ENCODE measurements at regions not wholly inside any gene's neighbourhood (a gene's known extent, or its start where the extent isn't known, plus 50 kb on each side); places are given as distances from the start of the nearest gene placed in this dataset.
A peak's percentile ranks its signal among the peaks of the same experiment; 100 is the strongest.

DNA sequence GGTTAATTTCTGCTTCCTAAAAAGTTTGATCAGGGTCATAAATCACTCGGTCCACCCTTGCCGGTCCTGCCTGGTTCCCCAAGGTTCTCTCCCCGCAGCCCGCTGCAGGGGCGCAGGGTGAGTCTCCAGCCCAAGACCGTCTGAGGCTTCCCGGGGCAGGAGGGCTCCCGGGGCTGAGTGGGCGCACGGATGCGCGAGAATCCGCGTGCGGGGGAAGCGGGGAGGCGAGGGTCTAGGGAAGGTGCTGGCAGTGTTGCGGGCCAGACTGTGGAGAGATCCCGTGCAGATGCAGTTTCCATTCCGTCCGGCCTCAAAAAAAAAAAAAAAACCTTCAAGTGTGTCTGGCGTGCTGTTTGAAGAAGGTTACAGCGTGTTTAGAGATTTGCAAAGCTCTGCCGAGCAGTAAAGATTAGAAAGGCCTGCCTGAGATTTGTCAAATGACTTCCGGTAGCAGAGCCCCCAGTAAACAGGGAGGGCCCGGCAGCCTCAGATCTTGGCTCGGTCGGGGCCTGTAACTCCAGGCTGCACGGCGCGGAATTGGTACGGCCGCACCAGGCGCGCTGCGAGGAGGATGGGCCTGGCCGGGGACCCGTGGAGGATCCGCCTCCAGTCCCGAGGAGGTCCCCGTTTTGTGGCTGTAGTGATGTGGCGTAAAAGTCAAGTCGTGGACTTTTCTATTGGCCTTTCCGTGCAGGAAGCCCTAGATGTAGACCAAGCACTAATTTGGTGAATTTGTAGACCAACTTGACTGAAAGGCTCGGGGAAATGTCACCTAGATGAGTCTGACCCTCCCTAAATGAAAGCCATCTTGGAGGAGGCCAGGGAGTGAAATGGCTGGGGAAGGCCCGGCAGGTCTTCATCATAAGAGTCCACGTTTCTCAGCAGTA, 293.2 kb upstream of the NFE2L3 start:
- Histone ChIP-seq H3K4me2 (replicated peaks; ENCODE audit: low read depth, low read length, poor library complexity, severe bottlenecking) (no peak overlapping the region), H3K27me3 (replicated peaks in 1 of 4; ENCODE audit: control extremely low read depth in 1 of 4, control insufficient read depth in 3 of 4, insufficient read depth in 4 of 4, low read length in 3 of 4) (peaks cover 2 to 96% (median 92%) of the 10 kb centered on the region in 4 experiments), H3K9me3 (ENCODE audit: control extremely low read depth in 1 of 3, control insufficient read depth in 2 of 3, insufficient read depth in 1 of 3, low read length in 2 of 3) (peaks cover 11 to 68% (median 53%) of the 10 kb centered on the region in 3 donors), H2AFZ (ENCODE audit: insufficient read depth, low read depth, low read length, poor library complexity, severe bottlenecking) (no peak overlapping the region), H4K20me1 (ENCODE audit: control insufficient read depth, insufficient read depth, low read length, poor library complexity, severe bottlenecking) (no peaks in the 10 kb centered on the region), H3K4me1 (ENCODE audit: control insufficient read depth in 2 of 2, insufficient read depth in 2 of 2, low read length in 2 of 2) (peaks cover 24 to 59% of the 10 kb centered on the region in 2 donors), H3K9ac (ENCODE audit: low read length) (no peak overlapping the region), H3K27ac (ENCODE audit: low read length in 2 of 2) (no peak overlapping the region), H3K4me3 (ENCODE audit: control extremely low read depth in 1 of 5, extremely low read depth in 1 of 5, insufficient read depth in 1 of 5, low read depth in 2 of 5, low read length in 4 of 5) (no peak overlapping the region), H3K79me2 (ENCODE audit: control insufficient read depth, insufficient read depth, low read length) (no peaks in the 10 kb centered on the region), H3K36me3 (replicated peaks in 1 of 2; ENCODE audit: control extremely low read depth in 1 of 2, control insufficient read depth in 1 of 2, extremely low read depth in 1 of 2, insufficient read depth in 2 of 2, low read length in 1 of 2) (no peaks in the 10 kb centered on the region)
- CTCF ChIA-PET = no interaction called here
- intact Hi-C loops (cut with micrococcal nuclease) = no loop called here
- TF ChIP-seq, protein P1, sequence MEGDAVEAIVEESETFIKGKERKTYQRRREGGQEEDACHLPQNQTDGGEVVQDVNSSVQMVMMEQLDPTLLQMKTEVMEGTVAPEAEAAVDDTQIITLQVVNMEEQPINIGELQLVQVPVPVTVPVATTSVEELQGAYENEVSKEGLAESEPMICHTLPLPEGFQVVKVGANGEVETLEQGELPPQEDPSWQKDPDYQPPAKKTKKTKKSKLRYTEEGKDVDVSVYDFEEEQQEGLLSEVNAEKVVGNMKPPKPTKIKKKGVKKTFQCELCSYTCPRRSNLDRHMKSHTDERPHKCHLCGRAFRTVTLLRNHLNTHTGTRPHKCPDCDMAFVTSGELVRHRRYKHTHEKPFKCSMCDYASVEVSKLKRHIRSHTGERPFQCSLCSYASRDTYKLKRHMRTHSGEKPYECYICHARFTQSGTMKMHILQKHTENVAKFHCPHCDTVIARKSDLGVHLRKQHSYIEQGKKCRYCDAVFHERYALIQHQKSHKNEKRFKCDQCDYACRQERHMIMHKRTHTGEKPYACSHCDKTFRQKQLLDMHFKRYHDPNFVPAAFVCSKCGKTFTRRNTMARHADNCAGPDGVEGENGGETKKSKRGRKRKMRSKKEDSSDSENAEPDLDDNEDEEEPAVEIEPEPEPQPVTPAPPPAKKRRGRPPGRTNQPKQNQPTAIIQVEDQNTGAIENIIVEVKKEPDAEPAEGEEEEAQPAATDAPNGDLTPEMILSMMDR (IDR thresholded peaks at IDR 0.05) = no peak
- TF ChIP-seq EZH2 (IDR thresholded peaks at IDR 0.05; ENCODE audit: borderline replicate concordance, insufficient read depth, low read depth, low read length, poor library complexity, severe bottlenecking) = no peak
- H3K9me3 Mint-ChIP-seq (ENCODE audit: insufficient read depth) = no peaks in the 10 kb centered on the region
- 18% methylated on average over 47 of the region's 47 CpGs for WGBS (ENCODE audit: insufficient coverage)
- H3K4me1 Mint-ChIP-seq = peaks cover 8% of the 10 kb centered on the region
- H3K27ac Mint-ChIP-seq = peak overlapping the region; percentile 26
- no peak for ATAC-seq (ENCODE audit: low read depth)
- peaks cover 40% of the 10 kb centered on the region for H3K27me3 Mint-ChIP-seq
- POLR2A ChIA-PET = interaction anchor here (0.7 kb wide), 2 partner anchors 1290 to 1321 kb away, joined by 4 to 6 read pairs; no protein-coding TSS in a partner anchor
- DNase-seq = peak; percentile 33
- H3K4me3 Mint-ChIP-seq = no peak overlapping the region
